ENCODE measurements at regions not wholly inside any gene's neighbourhood (a gene's known extent, or its start where the extent isn't known, plus 50 kb on each side); places are given as distances from the start of the nearest gene placed in this dataset.

GRCh38 chr3:158974904-158975303, 173.1 kb downstream of the MFSD1 start:
- DNase-seq (ENCODE audit: low spot score), result no peak

GRCh38 chr3:158976966-158977365, 175.1 kb downstream of the MFSD1 start:
- no peak for DNase-seq (ENCODE audit: low spot score)

DNA sequence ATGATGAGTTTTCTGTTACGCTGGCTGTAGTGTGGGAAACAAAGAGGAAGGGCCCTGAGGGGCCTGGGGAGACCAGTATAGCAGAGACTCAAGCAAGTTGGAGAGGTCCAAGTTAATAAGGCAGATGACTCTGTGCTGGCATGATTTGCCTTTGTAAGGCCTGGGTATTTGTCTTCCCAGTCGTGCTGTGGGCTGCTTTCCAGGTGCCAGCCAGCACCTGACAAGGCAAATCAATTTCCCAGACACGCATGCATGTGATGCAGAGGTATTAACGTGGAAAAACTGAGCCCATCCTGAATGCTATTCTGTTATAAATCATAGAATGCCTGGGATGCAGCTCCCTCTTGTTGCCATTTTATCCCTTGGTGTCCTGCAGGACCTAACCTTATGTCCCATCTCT, 175.6 kb downstream of the MFSD1 start:
- DNase-seq (ENCODE audit: low spot score), result no peak

DNA sequence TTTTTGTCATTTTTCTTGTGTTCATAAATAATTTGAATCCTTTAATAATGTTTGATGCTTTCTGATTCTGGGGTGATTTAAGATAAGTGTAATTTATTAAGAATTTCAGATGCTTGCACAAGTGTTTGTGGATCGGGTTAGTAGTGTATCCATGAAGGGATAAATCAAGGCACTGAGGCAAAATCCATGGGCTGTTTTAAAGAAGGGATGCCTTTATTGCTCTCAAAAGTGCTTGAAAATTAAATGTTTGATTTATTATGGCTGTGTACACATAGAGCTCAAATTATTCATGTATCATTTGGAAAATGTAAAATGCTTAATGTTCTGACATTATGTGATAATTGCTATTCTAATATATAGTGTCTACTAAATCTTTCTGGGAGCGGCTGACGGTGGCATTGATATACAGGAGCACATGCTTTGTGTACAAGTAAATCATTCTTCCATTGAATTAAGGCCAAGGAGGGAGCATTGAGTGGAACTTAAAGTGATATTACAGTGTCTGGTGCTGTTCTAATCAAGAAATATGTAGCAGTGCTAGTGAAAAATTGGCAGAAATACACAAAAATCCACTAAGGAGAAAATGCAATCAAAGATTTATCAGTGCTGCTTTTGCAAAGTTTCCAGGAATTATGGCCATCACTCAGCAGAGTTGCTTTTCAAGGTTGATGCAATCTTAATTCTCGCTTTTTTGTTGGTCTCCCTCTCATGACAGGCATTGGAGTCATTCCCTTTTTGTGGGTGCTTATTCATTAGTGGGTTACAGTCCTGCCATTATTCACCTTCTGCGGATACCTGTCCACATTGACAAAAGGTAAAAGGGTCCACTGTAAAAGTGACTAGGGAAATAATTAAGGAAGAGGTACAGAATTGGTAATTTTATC, 181.6 kb downstream of the MFSD1 start:
- no peak for DNase-seq (ENCODE audit: low spot score)

DNA sequence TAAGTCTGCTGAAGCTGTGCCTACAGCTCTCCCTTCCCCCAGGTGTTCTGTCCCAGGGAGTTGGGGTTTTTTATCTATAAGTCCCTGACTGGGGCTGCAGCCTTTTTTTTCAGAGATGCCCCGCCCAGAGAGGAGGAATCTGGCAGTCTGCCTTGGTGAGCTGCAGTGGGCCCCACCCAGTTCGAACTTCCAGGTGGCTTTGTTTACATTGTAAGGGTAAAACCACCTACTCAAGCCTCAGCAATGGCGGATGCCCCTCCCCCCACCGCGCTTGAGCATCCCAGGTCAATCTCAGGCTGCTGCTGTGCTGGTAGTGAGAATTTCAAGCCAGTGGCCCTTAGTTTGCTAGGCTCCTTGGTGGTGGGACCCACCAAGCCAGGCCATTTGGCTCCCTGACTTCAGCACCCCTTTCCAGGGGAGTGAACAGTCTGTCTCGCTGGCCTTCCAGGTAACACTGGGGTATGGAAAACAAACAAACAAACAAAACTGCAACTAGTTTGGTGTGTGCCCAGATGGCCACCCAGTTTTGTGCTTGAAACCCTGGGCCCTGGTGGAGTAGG, 189.4 kb downstream of the MFSD1 start:
- DNase-seq (ENCODE audit: low spot score), result no peak

GRCh38 chr3:158992463-158992862, 190.6 kb downstream of the MFSD1 start:
- DNase-seq (ENCODE audit: low spot score), result no peak

- no peak for DNase-seq (ENCODE audit: low spot score)
These were observed 192.5 kb downstream of the MFSD1 start for GRCh38 chr3:158994386-158994785.

- no peak for DNase-seq (ENCODE audit: low spot score)
These were observed 199.9 kb downstream of the MFSD1 start for GRCh38 chr3:159001711-159002110.

GRCh38 chr3:159005137-159005536, 203.3 kb downstream of the MFSD1 start:
- no peak for DNase-seq (ENCODE audit: low spot score)

GRCh38 chr3:159007331-159007730, 205.5 kb downstream of the MFSD1 start:
- DNase-seq (ENCODE audit: low spot score), result no peak

GRCh38 chr3:159008401-159008800, 206.5 kb downstream of the MFSD1 start:
- DNase-seq (ENCODE audit: low spot score), result no peak

DNA sequence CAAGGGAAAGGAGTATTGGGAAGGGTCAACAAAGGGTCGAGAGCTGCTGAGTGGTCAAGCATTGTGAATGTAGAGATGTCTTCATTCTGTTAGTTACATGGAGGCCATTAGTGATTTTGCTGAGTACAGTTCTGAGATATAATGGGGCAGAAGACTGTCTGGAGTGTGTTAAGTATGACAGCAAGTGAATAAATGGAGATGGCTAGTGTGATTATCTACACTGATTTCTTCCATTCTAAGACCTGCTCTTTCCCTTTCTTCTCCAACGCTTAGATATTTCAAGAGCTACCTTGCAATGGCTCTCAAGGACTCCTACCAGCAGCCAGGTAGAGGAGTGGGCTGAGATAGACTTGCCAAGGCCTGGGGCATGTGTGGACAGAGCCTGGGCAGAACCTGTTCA, 216.5 kb downstream of the MFSD1 start:
- no peak for DNase-seq (ENCODE audit: low spot score)

GRCh38 chr3:159025733-159026132, 223.9 kb downstream of the MFSD1 start:
- no peak for DNase-seq (ENCODE audit: low spot score)

DNA sequence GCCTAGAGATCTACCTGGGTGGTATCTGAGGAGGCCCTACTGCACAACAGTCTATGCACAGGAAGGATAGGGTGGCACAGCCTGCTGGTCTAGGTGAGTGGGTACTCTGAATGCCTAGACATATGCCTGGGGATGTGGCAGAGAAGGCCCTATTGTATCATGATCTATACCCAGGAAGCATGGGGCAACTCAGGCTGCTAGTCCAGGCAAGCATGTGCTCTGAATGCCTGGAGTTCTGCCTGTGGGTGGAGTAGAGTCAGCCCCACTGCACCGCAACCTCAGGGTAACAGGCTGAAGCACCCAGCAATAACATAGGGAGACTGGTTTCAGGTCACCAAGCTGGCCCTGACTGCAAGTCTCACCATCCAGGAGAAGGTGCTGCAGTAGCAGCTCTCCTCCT, 224.7 kb downstream of the MFSD1 start:
- DNase-seq (ENCODE audit: low spot score), result no peak

DNA sequence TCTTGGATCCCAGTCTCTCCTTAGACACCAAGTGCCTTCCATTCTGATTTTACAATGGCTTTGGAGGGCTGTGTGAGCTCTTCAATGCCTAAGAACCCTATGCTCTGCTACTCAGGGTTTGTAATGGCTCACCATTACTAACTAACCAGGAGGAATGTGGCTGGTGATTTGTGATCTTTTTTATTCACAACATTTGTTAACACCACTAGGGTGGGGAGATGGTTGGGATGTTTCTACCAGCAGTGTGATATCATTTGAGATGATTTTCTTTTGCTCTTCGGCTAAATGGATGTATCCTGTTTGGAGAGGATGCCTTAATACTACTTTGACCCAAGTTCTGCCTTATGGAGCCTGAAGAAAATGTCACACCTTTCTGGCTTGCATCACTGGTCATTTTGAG, 226.9 kb downstream of the MFSD1 start:
- no peak for DNase-seq (ENCODE audit: low spot score)

GRCh38 chr3:159029306-159030026, 227.6 kb downstream of the MFSD1 start:
- no peak for DNase-seq (ENCODE audit: low spot score)

GRCh38 chr3:159030138-159030670, 228.3 kb downstream of the MFSD1 start:
- DNase-seq (ENCODE audit: low spot score), result no peak

DNA sequence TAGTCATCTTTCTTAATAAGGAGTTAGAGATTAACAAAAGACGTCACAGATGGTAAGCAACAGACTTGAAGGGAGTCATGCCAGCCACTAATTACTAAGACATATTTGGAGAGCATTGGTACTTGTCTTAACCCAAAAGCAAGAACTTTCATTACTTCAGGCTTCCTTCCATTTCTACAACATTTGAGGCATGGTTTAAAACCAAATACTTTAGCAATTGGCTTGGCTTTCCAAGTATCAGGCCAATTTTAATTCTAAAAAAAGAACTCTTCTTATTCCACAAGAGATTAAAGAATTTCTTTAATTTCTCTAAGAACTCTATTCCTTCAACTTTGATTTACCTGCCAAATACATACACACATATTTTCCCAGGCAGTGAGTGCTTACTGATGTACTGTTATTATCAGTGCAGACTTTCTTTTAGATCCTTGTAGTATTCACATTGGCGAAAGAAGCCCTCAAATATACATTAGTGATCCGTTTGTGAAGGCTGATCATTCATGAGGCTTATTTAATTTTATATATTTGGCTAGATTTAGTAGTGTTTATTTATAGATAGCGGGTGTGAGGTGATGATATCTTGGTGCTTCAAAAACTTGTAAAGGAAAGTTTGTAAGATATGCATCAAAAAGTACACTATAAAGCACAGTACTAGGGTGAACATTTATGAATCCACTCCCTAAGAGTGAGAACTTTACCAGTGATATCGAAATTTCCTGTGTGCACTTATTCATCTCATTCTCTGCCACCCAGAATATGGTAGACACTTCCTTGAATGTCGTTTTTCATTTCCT, 229.2 kb downstream of the MFSD1 start:
- no peak for DNase-seq (ENCODE audit: low spot score)

GRCh38 chr3:159032311-159032710, 230.5 kb downstream of the MFSD1 start:
- no peak for DNase-seq (ENCODE audit: low spot score)

- DNase-seq (ENCODE audit: low spot score), result no peak
These were observed 236.6 kb downstream of the MFSD1 start for GRCh38 chr3:159038405-159038804.

DNA sequence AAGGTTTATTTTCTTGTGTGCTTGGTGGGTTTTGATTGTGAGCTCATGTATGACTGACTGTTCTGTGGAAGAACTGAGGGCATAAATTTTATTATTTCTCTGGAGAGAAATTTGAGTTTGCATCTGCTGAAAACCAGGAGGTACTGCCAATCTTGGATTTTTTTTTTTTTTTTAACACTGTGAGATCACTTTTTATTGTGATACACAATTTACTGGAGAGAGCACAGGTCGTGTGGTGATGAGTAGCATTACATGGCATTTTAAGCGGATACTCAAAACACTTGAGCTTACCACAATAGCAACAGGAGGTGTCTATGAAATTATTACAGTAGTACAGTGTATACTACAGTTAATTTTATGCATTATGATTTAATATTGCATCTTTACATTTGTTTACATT, 237.4 kb downstream of the MFSD1 start:
- no peak for DNase-seq (ENCODE audit: low spot score)

DNA sequence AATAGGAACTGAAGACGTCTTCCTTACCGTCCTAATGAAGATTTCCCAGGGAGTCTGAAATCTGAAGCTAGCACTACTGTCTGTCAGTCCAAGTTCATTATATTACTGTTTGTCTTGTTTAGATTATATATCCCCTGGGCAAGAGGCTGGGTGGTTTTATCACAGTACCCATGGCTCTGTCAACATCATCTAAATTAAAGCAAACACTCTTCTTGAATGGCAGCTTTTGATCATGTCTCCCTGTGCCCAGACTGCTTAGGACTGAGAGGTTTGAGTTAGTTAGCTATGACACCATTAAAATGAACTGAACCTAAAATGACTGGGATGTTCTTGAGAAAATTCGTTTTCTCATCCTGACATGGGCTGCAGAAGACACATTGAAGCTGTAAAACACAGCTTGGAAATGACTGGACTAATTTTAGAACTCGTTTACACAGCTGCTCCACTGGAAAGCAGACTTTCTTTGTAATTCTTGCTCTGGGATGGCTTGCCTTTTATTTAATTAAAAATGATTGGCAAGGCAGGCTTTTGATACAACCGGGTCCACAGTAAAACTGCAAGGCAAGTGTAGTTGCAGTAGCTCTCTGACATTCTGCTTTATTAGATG, 243.5 kb downstream of the MFSD1 start:
- no peak for DNase-seq (ENCODE audit: low spot score)
